ENCODE measurements at regions not wholly inside any gene's neighbourhood (a gene's known extent, or its start where the extent isn't known, plus 50 kb on each side); places are given as distances from the start of the nearest gene placed in this dataset.

GRCh38 chr6:121499666-121500065 lies 64.2 kb downstream of the GJA1 start:
- Mint-ChIP-seq H3K9me3 (no peaks in the 10 kb centered on the region), H3K27me3 (ENCODE audit: insufficient read depth, low read depth) (peaks cover 2% of the 10 kb centered on the region), H3K4me1 (peaks cover 2% of the 10 kb centered on the region), H3K4me3 (no peak overlapping the region), H3K27ac (no peak overlapping the region), H3K36me3 (no peaks in the 10 kb centered on the region)
- Histone ChIP-seq H3K27me3 (no peaks in the 10 kb centered on the region), H3K4me1 (no peaks in the 10 kb centered on the region), H4K20me1 (ENCODE audit: low read depth) (no peaks in the 10 kb centered on the region), H3K9me3 (ENCODE audit: low read depth) (no peaks in the 10 kb centered on the region), H3K4me3 (no peak overlapping the region), H3F3A (ENCODE audit: low read depth) (no peaks in the 10 kb centered on the region), H3K9ac (no peak overlapping the region), H3K79me2 (ENCODE audit: low read depth) (no peaks in the 10 kb centered on the region), H2AFZ (replicated peaks) (no peak overlapping the region), H3K36me3 (no peaks in the 10 kb centered on the region), H3K4me2 (no peak overlapping the region), H3K27ac (no peak overlapping the region)
- DNase-seq (ENCODE audit: low spot score): no peak
- no peak for TF ChIP-seq CTCF (IDR thresholded peaks at IDR 0.05)

- no peaks in the 10 kb centered on the region for H4K20me1 ChIP-seq (ENCODE audit: low read depth)
Measured at GRCh38 chr6:121503589-121503991, 68.1 kb downstream of the GJA1 start.

GRCh38 chr6:121504227-121504626 lies 68.8 kb downstream of the GJA1 start:
- no peak overlapping the region for H3K4me3 Mint-ChIP-seq
- no peaks in the 10 kb centered on the region for H3K4me1 Mint-ChIP-seq
- Histone ChIP-seq H3K36me3 (no peaks in the 10 kb centered on the region), H3K9ac (no peak overlapping the region), H3K4me3 (no peak overlapping the region), H3K4me2 (no peak overlapping the region), H2AFZ (replicated peaks) (no peak overlapping the region), H3K79me2 (ENCODE audit: low read depth) (no peaks in the 10 kb centered on the region), H4K20me1 (ENCODE audit: low read depth) (no peaks in the 10 kb centered on the region), H3K9me3 (ENCODE audit: low read depth) (no peaks in the 10 kb centered on the region), H3F3A (ENCODE audit: low read depth) (no peaks in the 10 kb centered on the region), H3K4me1 (no peaks in the 10 kb centered on the region), H3K27me3 (no peaks in the 10 kb centered on the region), H3K27ac (no peak overlapping the region)
- H3K27me3 Mint-ChIP-seq (ENCODE audit: insufficient read depth, low read depth): peaks cover 4% of the 10 kb centered on the region
- H3K9me3 Mint-ChIP-seq: no peaks in the 10 kb centered on the region
- TF ChIP-seq EZH2 (IDR thresholded peaks at IDR 0.05) (no peak), EZH2phosphoT487 (IDR thresholded peaks at IDR 0.05) (no peak), CTCF (IDR thresholded peaks at IDR 0.05) (no peak)
- H3K27ac Mint-ChIP-seq: no peak overlapping the region
- no peak for DNase-seq (ENCODE audit: low spot score)
- no peaks in the 10 kb centered on the region for H3K36me3 Mint-ChIP-seq

More at GRCh38 chr6:121503589-121503991, 68.1 kb downstream of the GJA1 start:
- no peaks in the 10 kb centered on the region for H3K9me3 Mint-ChIP-seq
- Histone ChIP-seq H3K4me1 (no peaks in the 10 kb centered on the region), H2AFZ (replicated peaks) (no peak overlapping the region), H3K4me3 (no peak overlapping the region), H3F3A (ENCODE audit: low read depth) (no peaks in the 10 kb centered on the region), H3K4me2 (no peak overlapping the region), H3K27me3 (no peaks in the 10 kb centered on the region), H3K36me3 (no peaks in the 10 kb centered on the region), H3K79me2 (ENCODE audit: low read depth) (no peaks in the 10 kb centered on the region), H3K9me3 (ENCODE audit: low read depth) (no peaks in the 10 kb centered on the region), H3K27ac (no peak overlapping the region), H3K9ac (no peak overlapping the region)
- no peak overlapping the region for H3K4me3 Mint-ChIP-seq
- no peak overlapping the region for H3K27ac Mint-ChIP-seq
- peaks cover 4% of the 10 kb centered on the region for H3K27me3 Mint-ChIP-seq (ENCODE audit: insufficient read depth, low read depth)
- H3K4me1 Mint-ChIP-seq: peaks cover 2% of the 10 kb centered on the region
- no peak for TF ChIP-seq EZH2 (IDR thresholded peaks at IDR 0.05)
- TF ChIP-seq EZH2phosphoT487 (IDR thresholded peaks at IDR 0.05): no peak
- TF ChIP-seq CTCF (IDR thresholded peaks at IDR 0.05): no peak
- DNase-seq (ENCODE audit: low spot score): no peak
- no peaks in the 10 kb centered on the region for H3K36me3 Mint-ChIP-seq

- no peaks in the 10 kb centered on the region for H3K4me1 ChIP-seq
- Mint-ChIP-seq H3K4me3 (no peak overlapping the region), H3K27me3 (ENCODE audit: insufficient read depth, low read depth) (peaks cover 4% of the 10 kb centered on the region), H3K36me3 (no peaks in the 10 kb centered on the region), H3K4me1 (no peaks in the 10 kb centered on the region), H3K9me3 (no peaks in the 10 kb centered on the region), H3K27ac (no peak overlapping the region)
- no peak overlapping the region for H3K4me3 ChIP-seq
- no peak overlapping the region for H3K9ac ChIP-seq
- no peaks in the 10 kb centered on the region for H3F3A ChIP-seq (ENCODE audit: low read depth)
- DNase-seq (ENCODE audit: low spot score): no peak
- H4K20me1 ChIP-seq (ENCODE audit: low read depth): no peaks in the 10 kb centered on the region
- no peaks in the 10 kb centered on the region for H3K79me2 ChIP-seq (ENCODE audit: low read depth)
- H3K36me3 ChIP-seq: no peaks in the 10 kb centered on the region
- no peaks in the 10 kb centered on the region for H3K27me3 ChIP-seq
- no peak for TF ChIP-seq CTCF (IDR thresholded peaks at IDR 0.05)
- no peak for TF ChIP-seq EZH2 (IDR thresholded peaks at IDR 0.05)
- TF ChIP-seq EZH2phosphoT487 (IDR thresholded peaks at IDR 0.05): no peak
- H3K9me3 ChIP-seq (ENCODE audit: low read depth): no peaks in the 10 kb centered on the region
- H3K4me2 ChIP-seq: no peak overlapping the region
- H2AFZ ChIP-seq (replicated peaks): no peak overlapping the region
- H3K27ac ChIP-seq: no peak overlapping the region
Measured at GRCh38 chr6:121505284-121505683, 69.8 kb downstream of the GJA1 start.

Measured in neural progenitor cell (in vitro differentiated cells).